Activated naive CD4-positive, alpha-beta T cell treated with anti-CD3 and anti-CD28 coated beads, Interleukin-2, amount 50 U/mL, for 24 hours (primary cell): ENCODE measurements at regions not wholly inside any gene's neighbourhood (a gene's known extent, or its start where the extent isn't known, plus 50 kb on each side); places are given as distances from the start of the nearest gene placed in this dataset.
A peak's percentile ranks its signal among the peaks of the same experiment; 100 is the strongest.

Experiments
- H3K27ac Mint-ChIP-seq: one replicate; pipeline ENCODE4 v1.8.0; 2021; ENCODE audit warnings: mild to moderate bottlenecking, mixed read lengths
- H3K27me3 Mint-ChIP-seq: one replicate; pipeline ENCODE4 v1.8.0; 2021; ENCODE audit warnings: mixed read lengths
- H3K36me3 Mint-ChIP-seq: one replicate; pipeline ENCODE4 v1.8.0; 2021; ENCODE audit warnings: mixed read lengths
- H3K4me1 Mint-ChIP-seq: one replicate; pipeline ENCODE4 v1.8.0; 2021; ENCODE audit warnings: mixed read lengths
- H3K4me3 Mint-ChIP-seq: one replicate; pipeline ENCODE4 v1.8.0; 2021; ENCODE audit warnings: mild to moderate bottlenecking, mixed read lengths
- H3K9me3 Mint-ChIP-seq: one replicate; pipeline ENCODE4 v1.8.0; 2021; ENCODE audit warnings: mixed read lengths

DNA sequence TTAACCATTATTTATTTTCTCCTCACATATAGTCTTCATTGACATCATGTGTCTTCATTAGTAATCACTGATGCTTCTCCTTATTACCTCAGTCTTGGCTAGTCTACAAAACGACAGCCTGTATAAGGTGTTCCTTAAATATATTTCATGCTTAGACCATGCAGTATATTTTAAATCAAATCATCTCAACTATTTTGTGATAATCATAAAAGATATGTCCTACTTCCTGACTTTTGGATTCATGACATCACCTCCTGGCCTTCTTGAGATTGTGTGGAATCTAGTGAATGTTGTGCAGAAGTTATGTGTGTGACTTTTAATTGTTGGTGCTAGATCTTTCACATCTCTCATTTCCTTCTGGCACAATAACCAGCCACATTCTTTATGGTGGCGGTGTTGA is 1339.3 kb upstream of the C9orf72 start:
- no peaks in the 10 kb centered on the region for H3K27me3 Mint-ChIP-seq

DNA sequence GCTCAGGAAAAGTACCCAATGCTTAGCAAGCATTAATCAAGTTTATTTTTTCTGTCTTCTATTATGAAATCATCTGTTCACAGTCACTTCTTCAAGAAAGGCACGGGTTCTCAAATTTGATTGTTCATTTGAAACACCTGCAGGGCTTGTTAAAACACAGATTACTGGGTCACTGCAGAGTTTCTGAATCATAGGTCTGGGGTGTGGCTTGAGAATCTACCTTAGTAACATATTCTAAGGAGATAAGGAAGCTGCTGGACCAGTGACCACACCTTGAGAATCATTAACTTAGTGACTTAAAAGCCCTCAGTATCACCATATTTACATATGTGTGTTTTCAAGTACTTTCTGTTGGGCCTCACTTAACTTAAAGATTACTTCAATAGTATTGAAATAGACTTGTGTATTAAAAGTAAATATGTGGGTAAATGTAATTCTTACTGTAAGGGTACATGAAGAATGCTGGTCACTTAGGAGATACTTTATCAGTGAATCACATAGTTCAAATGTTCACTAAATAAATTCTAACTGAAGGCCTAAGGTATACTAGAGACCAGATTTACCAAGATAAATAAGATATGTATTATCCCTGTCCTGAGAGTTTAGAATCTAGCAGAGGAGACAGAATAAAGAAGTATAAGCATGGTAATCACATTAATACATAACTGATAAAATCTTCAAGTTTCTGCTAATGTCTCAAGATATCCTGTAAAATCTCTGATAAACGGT is 1342.1 kb upstream of the C9orf72 start:
- H3K4me3 Mint-ChIP-seq: no peak overlapping the region
- no peaks in the 10 kb centered on the region for H3K36me3 Mint-ChIP-seq
- peaks cover 15% of the 10 kb centered on the region for H3K9me3 Mint-ChIP-seq
- no peaks in the 10 kb centered on the region for H3K27me3 Mint-ChIP-seq
- H3K27ac Mint-ChIP-seq: no peak overlapping the region
- H3K4me1 Mint-ChIP-seq: no peaks in the 10 kb centered on the region

More for the DNA sequence above, 1339.3 kb upstream of the C9orf72 start:
- Mint-ChIP-seq H3K4me1 (no peaks in the 10 kb centered on the region), H3K36me3 (no peaks in the 10 kb centered on the region), H3K4me3 (no peak overlapping the region), H3K27ac (no peak overlapping the region), H3K9me3 (peaks cover 11% of the 10 kb centered on the region)

DNA sequence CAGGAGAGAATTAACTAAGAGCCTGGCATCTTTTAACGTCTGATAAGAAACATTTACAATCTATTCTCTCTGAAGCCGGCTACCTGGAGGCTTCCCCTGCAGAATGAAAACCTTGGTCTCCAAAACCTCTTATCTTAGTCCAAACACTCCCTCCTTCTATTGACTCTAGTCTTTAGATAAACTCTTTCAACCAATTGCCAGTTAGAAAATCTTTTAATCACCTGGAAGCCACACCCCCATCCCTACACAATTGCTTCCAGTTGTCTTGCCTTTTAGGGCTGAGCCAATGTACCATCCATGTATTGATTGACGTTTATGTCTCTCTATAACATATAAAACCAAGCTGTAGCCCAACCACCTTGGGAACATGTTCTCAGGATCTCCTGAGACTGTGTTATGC is 1343.1 kb upstream of the C9orf72 start:
- H3K27me3 Mint-ChIP-seq: no peaks in the 10 kb centered on the region
- H3K4me1 Mint-ChIP-seq: no peaks in the 10 kb centered on the region
- no peaks in the 10 kb centered on the region for H3K36me3 Mint-ChIP-seq
- H3K9me3 Mint-ChIP-seq: peaks cover 15% of the 10 kb centered on the region
- H3K27ac Mint-ChIP-seq: no peak overlapping the region
- H3K4me3 Mint-ChIP-seq: no peak overlapping the region

DNA sequence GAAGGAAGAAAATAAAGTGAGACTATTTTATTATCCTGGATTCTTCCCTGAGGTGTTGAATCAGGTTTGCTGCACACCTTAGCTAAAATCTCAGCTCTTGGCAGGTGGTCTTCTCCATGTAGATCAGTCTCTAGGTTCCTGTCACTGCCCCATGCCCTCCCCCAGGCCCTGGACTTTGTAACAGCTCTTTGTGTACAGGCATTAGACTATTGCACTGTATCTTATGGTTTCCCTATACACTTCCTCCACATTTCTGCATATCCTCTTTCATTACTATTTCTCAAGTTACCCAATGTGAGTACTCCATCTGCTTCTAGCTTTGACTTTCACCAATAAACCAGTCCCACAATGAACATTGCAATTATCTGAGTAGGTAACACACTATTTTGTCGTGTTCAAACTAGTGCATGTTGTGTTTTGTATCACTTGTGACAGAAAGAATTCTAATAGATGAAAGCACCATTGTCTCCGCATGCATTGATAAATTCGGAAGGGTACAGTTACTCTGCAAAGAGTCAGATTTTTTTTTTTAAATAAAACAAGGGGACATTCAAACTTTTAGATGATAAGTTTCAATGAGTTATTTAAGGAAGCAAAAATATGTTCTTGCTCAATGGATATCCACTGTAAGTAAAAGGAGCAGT is 1348.7 kb upstream of the C9orf72 start:
- Mint-ChIP-seq H3K27me3 (no peaks in the 10 kb centered on the region), H3K9me3 (peaks cover 4% of the 10 kb centered on the region), H3K4me3 (no peak overlapping the region), H3K4me1 (no peaks in the 10 kb centered on the region), H3K27ac (no peak overlapping the region), H3K36me3 (no peaks in the 10 kb centered on the region)

DNA sequence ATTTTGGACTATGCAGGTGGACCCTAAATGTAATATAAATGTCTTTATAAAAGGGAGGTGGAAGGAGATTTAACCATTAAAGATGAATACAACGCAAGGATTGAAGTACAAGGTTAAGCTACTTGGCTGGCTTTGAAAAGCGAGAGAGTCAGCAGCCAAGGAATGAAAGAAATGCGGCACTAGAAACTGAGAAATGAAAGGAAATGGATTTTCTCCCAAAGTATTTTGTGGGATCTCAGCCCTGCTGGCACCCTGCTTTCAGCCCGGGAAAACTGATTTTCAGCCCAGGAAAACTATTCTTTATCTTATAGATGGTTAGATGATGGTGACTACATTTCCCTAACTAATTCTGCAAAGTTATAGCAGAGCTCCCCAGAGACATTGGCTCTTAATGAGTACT is 1349.6 kb upstream of the C9orf72 start:
- H3K27ac Mint-ChIP-seq: no peak overlapping the region
- no peaks in the 10 kb centered on the region for H3K27me3 Mint-ChIP-seq
- no peaks in the 10 kb centered on the region for H3K4me1 Mint-ChIP-seq
- peaks cover 2% of the 10 kb centered on the region for H3K9me3 Mint-ChIP-seq
- H3K4me3 Mint-ChIP-seq: no peak overlapping the region
- H3K36me3 Mint-ChIP-seq: no peaks in the 10 kb centered on the region

DNA sequence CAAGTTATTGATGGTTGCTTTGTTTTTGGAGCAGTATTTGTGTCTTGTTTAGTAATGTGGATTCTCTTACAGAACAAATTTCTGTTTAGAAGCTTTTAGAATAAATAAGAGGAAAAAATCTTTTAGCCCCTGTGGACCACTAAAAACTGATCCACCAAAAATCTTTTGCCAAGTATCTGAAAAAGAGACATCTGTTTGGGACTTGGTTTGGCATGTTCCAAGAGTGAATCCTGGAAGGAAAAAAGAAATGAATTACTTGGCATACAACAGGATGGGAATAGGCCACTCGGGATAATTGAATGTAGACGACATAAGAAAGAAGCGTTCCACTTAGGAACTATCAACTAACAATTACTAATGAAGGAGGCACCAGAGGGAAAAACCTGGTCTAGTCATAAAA is 1350.1 kb upstream of the C9orf72 start:
- Mint-ChIP-seq H3K9me3 (no peaks in the 10 kb centered on the region), H3K4me1 (no peaks in the 10 kb centered on the region), H3K36me3 (no peaks in the 10 kb centered on the region), H3K4me3 (no peak overlapping the region), H3K27me3 (no peaks in the 10 kb centered on the region), H3K27ac (no peak overlapping the region)

DNA sequence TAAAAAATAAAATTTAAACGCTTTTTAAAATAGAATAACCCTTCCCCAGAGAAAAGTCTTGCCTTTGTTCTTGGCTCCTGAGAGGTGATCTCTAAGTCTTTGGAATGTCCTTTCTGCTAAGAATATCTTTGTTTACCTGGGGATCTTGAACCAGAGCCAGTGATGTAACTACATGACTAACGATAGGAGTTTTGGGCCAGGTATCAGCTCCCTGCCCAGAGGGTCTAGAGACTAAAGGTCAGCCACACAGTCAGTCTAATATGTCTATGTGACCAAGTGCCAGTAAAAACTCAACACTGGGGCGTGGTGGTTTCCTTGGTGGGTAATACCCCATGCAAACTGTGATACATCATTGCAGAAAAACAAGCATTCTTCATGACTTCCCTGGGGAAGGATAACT is 1351.9 kb upstream of the C9orf72 start:
- Mint-ChIP-seq H3K4me1 (no peaks in the 10 kb centered on the region), H3K27me3 (no peaks in the 10 kb centered on the region), H3K9me3 (no peaks in the 10 kb centered on the region), H3K36me3 (no peaks in the 10 kb centered on the region), H3K4me3 (no peak overlapping the region), H3K27ac (no peak overlapping the region)

DNA sequence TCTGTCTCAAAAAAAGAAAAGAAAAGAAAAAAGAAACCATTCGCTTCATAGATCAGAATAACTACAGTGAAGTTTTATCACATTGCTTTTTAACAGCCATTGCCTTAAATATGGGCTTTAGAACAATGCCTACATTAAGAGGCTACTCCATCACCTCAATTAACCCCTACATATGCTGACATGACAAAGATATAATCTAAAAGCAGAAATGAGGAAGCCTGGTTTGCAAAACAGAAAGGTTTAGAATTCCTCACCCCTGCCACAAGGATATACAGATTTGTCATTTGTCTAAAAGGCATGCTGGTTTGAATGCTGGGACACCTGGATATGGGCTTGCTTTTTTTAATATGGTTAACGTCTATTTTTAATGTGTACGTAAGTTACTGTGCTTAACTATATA is 1353.0 kb upstream of the C9orf72 start:
- no peak overlapping the region for H3K27ac Mint-ChIP-seq
- no peak overlapping the region for H3K4me3 Mint-ChIP-seq
- no peaks in the 10 kb centered on the region for H3K4me1 Mint-ChIP-seq
- no peaks in the 10 kb centered on the region for H3K27me3 Mint-ChIP-seq
- no peaks in the 10 kb centered on the region for H3K9me3 Mint-ChIP-seq
- no peaks in the 10 kb centered on the region for H3K36me3 Mint-ChIP-seq

DNA sequence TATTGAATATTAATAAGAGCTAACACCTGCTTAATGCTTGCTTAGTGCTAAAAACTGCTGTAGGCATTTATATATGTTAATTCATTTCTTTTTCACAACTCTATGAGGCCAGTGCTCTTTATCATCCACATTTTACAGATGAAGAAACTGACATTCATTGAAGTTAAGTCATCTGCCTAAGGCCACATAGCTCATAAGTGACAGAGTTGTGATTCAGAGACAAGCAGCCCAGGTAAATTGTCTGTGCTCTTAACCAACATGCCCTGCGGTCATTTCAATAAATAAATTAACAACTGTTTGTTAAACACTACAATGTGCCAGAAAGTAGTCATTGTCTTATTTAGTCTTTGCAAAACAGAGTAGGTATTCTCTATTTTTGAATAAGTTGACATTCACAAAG is 1354.4 kb upstream of the C9orf72 start:
- Mint-ChIP-seq H3K4me1 (no peaks in the 10 kb centered on the region), H3K27ac (no peak overlapping the region), H3K9me3 (no peaks in the 10 kb centered on the region), H3K4me3 (no peak overlapping the region), H3K27me3 (no peaks in the 10 kb centered on the region), H3K36me3 (no peaks in the 10 kb centered on the region)

DNA sequence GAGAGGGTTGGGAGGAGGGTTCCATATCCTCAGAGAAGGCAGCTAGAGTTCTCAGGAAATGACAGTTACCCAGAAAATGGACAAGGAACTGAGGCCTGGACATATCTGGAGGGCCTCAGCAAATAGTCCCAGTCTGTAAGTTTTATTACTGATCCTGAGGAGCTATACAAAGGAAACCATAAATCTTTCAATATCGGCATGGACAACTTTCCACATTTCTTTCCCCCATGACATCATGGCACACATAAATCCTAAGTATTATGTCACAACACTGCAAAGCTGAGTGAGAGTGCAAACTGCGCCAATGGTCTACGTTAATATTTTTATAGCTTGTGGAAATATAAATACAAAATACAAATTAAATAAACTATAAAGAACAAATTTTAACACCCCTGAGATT is 1356.2 kb upstream of the C9orf72 start:
- no peaks in the 10 kb centered on the region for H3K36me3 Mint-ChIP-seq
- no peaks in the 10 kb centered on the region for H3K9me3 Mint-ChIP-seq
- no peaks in the 10 kb centered on the region for H3K4me1 Mint-ChIP-seq

DNA sequence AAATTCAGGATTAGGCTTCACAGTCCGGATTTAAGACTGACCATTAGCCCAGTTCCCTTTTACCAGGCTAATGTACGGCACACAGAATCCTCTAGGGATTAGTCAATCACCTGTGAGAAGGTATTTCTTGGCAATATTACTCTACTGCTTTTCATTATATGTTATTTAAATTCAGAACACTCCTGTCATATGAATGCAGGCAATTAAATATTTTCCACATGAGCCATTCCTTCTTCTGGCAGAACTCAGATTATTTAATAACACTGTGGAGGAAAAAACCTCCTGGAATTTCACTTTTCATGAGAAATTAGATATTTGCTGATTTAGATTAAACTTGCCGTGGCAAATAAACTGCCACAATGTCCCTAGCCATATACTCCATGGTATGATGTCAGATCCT is 1357.5 kb upstream of the C9orf72 start:
- Mint-ChIP-seq H3K27me3 (no peaks in the 10 kb centered on the region), H3K36me3 (no peaks in the 10 kb centered on the region), H3K4me3 (no peak overlapping the region), H3K9me3 (no peaks in the 10 kb centered on the region), H3K27ac (no peak overlapping the region), H3K4me1 (no peaks in the 10 kb centered on the region)

More for the DNA sequence above, 1356.2 kb upstream of the C9orf72 start:
- H3K27me3 Mint-ChIP-seq: no peaks in the 10 kb centered on the region
- no peak overlapping the region for H3K27ac Mint-ChIP-seq
- no peak overlapping the region for H3K4me3 Mint-ChIP-seq

DNA sequence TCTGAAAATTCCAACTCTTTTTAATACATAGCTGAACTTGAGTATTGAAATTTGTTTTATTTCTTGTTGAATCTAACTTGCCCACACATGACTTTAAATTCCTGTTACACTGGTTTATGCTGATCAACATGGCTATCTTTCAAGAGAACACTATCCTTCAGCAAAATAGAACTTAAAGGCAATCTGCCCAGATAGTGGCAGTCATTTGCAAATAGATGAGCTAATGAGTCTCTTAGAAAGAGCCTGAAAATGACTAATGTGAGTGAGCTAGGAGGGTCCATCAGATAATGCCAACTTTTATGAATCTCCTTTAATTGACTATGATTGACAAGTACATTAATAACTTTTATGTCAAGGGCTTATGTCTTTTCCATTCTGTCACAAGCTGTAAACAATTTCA is 1360.8 kb upstream of the C9orf72 start:
- Mint-ChIP-seq H3K9me3 (no peaks in the 10 kb centered on the region), H3K36me3 (no peaks in the 10 kb centered on the region)

DNA sequence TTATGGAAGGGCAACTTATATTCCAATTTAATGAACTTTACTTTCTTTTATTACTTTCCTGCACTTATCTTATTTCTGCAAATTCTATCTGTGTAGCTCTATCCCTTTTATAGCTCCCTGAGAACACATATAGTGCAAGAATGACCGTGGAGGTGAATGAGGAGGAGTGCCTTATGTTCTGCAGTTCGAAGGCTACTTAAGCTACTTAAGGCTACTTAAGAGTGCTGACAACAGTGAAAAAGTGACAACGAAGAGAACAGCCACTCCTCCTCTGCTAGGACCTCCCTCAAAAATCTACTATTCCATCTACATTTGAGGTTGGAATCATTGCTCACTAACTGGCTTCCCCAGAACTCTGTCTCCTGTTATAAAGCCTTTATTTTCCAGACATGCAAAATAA is 1365.7 kb upstream of the C9orf72 start:
- peak overlapping the region; percentile 21 for H3K27ac Mint-ChIP-seq
- H3K4me3 Mint-ChIP-seq: no peak overlapping the region
- H3K9me3 Mint-ChIP-seq: no peaks in the 10 kb centered on the region
- no peaks in the 10 kb centered on the region for H3K27me3 Mint-ChIP-seq
- no peaks in the 10 kb centered on the region for H3K4me1 Mint-ChIP-seq
- no peaks in the 10 kb centered on the region for H3K36me3 Mint-ChIP-seq

More for the DNA sequence above, 1360.8 kb upstream of the C9orf72 start:
- Mint-ChIP-seq H3K27me3 (no peaks in the 10 kb centered on the region), H3K27ac (no peak overlapping the region), H3K4me1 (no peaks in the 10 kb centered on the region), H3K4me3 (no peak overlapping the region)

DNA sequence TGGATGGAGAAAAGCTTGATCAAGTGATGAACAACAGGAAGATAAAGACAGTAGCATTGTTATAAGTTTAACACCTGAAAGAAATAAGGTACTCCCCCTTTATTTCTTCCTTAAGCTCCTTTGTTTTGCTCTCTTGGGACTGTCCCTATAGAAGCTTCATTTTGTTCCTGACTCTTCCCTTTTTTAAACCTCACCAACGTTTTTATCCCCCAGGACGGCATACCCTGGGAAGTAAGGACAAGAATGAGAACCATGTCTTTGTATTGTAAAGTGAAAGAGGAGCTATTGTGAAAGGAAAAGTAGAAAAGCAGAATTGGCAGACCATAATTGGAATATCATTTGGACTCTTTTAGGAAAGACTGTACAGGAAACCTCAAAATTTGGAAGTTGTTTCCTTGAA is 1368.6 kb upstream of the C9orf72 start:
- no peaks in the 10 kb centered on the region for H3K27me3 Mint-ChIP-seq
- H3K4me1 Mint-ChIP-seq: no peaks in the 10 kb centered on the region
- no peaks in the 10 kb centered on the region for H3K36me3 Mint-ChIP-seq
- no peak overlapping the region for H3K27ac Mint-ChIP-seq
- H3K9me3 Mint-ChIP-seq: no peaks in the 10 kb centered on the region
- no peak overlapping the region for H3K4me3 Mint-ChIP-seq

DNA sequence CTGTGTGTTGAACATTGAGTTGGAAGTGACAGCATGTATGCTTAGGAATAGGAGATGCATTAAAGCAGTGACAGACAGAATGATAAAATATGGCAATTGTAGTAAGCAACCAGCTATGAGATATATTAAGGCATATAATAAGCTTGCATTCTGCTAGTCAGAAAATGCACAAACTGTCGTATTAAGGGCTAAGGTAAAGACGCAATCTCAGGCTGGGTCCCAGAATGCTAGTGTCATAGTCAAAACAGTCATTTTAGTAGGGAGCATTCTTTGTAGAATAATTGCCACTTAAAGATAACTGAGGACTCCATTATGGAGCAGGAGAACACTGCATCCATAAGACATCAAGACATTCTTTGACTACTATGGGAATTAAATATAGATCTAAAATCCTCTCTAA is 1369.7 kb upstream of the C9orf72 start:
- no peak overlapping the region for H3K4me3 Mint-ChIP-seq
- no peaks in the 10 kb centered on the region for H3K4me1 Mint-ChIP-seq
- no peaks in the 10 kb centered on the region for H3K9me3 Mint-ChIP-seq
- H3K27ac Mint-ChIP-seq: no peak overlapping the region
- H3K27me3 Mint-ChIP-seq: no peaks in the 10 kb centered on the region
- H3K36me3 Mint-ChIP-seq: no peaks in the 10 kb centered on the region

DNA sequence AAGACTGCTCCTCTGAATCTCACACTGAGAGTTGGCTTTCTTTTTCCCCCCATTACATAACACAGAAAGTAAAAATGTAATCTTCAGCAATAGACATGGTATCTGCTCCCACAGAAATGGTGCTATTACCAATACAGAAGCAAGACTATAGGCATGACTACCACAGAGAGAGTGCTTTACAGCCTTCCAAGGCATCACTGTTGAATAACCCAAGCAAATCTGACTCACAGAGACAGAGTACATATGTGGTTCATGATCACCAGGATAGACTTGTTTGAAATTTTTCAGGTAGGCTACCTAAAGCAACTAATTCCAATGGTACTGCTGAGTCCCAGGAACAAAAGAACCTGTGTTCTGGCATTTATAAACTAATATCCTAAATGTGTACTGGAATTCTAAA is 1373.4 kb upstream of the C9orf72 start:
- H3K4me1 Mint-ChIP-seq: no peaks in the 10 kb centered on the region
- no peaks in the 10 kb centered on the region for H3K36me3 Mint-ChIP-seq
- no peaks in the 10 kb centered on the region for H3K27me3 Mint-ChIP-seq
- no peak overlapping the region for H3K4me3 Mint-ChIP-seq
- no peak overlapping the region for H3K27ac Mint-ChIP-seq
- no peaks in the 10 kb centered on the region for H3K9me3 Mint-ChIP-seq

DNA sequence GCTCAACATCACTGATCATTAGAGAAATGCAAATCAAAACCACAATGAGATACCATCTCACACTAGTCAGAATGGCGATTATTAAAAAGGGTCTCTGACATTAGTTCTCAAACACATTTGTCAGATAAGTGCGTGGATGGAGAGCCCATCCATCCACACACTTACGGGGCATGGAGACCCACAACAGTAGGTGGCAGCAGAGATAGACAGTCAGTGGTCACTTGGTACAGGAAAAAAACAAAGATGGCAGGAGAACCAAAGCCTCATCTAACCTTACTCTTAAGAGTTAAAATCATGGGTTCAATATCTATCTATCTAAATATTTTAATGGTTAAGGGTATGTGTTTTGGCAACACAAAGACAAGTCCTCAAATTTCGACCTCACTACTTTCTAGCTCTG is 1378.7 kb upstream of the C9orf72 start:
- H3K36me3 Mint-ChIP-seq: no peaks in the 10 kb centered on the region

More for the DNA sequence above, 1378.7 kb upstream of the C9orf72 start:
- H3K4me1 Mint-ChIP-seq: no peaks in the 10 kb centered on the region
- H3K9me3 Mint-ChIP-seq: no peaks in the 10 kb centered on the region
- no peak overlapping the region for H3K4me3 Mint-ChIP-seq
- no peaks in the 10 kb centered on the region for H3K27me3 Mint-ChIP-seq
- H3K27ac Mint-ChIP-seq: no peak overlapping the region
